ENCODE measurements at regions not wholly inside any gene's neighbourhood (a gene's known extent, or its start where the extent isn't known, plus 50 kb on each side); places are given as distances from the start of the nearest gene placed in this dataset.

GRCh38 chr3:176690083-176690869 lies 507.0 kb downstream of the TBL1XR1 start:
- DNase-seq (ENCODE audit: low spot score), result no peak
- no peaks in the 10 kb centered on the region for H3K27me3 Mint-ChIP-seq (ENCODE audit: unreplicated experiment)
- TF ChIP-seq CTCF (IDR thresholded peaks at IDR 0.05; ENCODE audit: unreplicated experiment), result no peak
- no peaks in the 10 kb centered on the region for H3K4me1 Mint-ChIP-seq (ENCODE audit: unreplicated experiment)
- no peak overlapping the region for H3K27ac Mint-ChIP-seq (ENCODE audit: unreplicated experiment)
- H3K4me3 Mint-ChIP-seq (ENCODE audit: unreplicated experiment), result no peak overlapping the region
- no peaks in the 10 kb centered on the region for H3K9me3 Mint-ChIP-seq (ENCODE audit: unreplicated experiment)
- H3K36me3 Mint-ChIP-seq (ENCODE audit: low read depth, unreplicated experiment), result no peaks in the 10 kb centered on the region

DNA sequence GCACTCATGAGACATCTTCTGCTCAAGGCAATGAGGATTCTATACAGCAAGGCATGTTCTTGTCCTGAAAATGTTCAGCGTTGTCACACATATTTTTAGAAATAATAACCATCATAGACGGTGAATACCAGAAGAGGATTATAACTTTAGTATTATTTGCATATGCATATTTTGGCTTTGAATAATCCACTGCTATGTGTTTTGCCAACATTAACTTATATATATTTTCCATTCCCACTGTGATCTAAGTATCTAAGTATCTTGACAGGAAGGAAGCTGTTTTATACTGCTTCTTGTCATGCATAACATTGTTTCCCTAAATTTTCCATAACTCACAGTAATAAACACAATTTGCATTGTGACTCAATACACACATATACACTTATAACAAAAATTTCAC lies 509.5 kb downstream of the TBL1XR1 start:
- no peak for TF ChIP-seq CTCF (IDR thresholded peaks at IDR 0.05; ENCODE audit: unreplicated experiment)
- H3K27ac Mint-ChIP-seq (ENCODE audit: unreplicated experiment), result no peak overlapping the region
- H3K9me3 Mint-ChIP-seq (ENCODE audit: unreplicated experiment), result no peaks in the 10 kb centered on the region
- no peaks in the 10 kb centered on the region for H3K4me1 Mint-ChIP-seq (ENCODE audit: unreplicated experiment)
- peaks cover 4% of the 10 kb centered on the region for H3K36me3 Mint-ChIP-seq (ENCODE audit: low read depth, unreplicated experiment)
- no peaks in the 10 kb centered on the region for H3K27me3 Mint-ChIP-seq (ENCODE audit: unreplicated experiment)
- H3K4me3 Mint-ChIP-seq (ENCODE audit: unreplicated experiment), result no peak overlapping the region
- DNase-seq (ENCODE audit: low spot score), result no peak

- H3K27ac Mint-ChIP-seq (ENCODE audit: unreplicated experiment), result no peak overlapping the region
- no peaks in the 10 kb centered on the region for H3K4me1 Mint-ChIP-seq (ENCODE audit: unreplicated experiment)
- TF ChIP-seq CTCF (IDR thresholded peaks at IDR 0.05; ENCODE audit: unreplicated experiment), result no peak
- DNase-seq (ENCODE audit: low spot score), result no peak
- H3K9me3 Mint-ChIP-seq (ENCODE audit: unreplicated experiment), result no peaks in the 10 kb centered on the region
- H3K36me3 Mint-ChIP-seq (ENCODE audit: low read depth, unreplicated experiment), result peaks cover 4% of the 10 kb centered on the region
- H3K27me3 Mint-ChIP-seq (ENCODE audit: unreplicated experiment), result peaks cover 2% of the 10 kb centered on the region
- no peak overlapping the region for H3K4me3 Mint-ChIP-seq (ENCODE audit: unreplicated experiment)
These were observed 513.9 kb downstream of the TBL1XR1 start for GRCh38 chr3:176683382-176683781.

GRCh38 chr3:176663837-176664831 lies 533.1 kb downstream of the TBL1XR1 start:
- Mint-ChIP-seq H3K4me3 (ENCODE audit: unreplicated experiment) (no peak overlapping the region), H3K9me3 (ENCODE audit: unreplicated experiment) (no peaks in the 10 kb centered on the region), H3K4me1 (ENCODE audit: unreplicated experiment) (peaks cover 9% of the 10 kb centered on the region), H3K36me3 (ENCODE audit: low read depth, unreplicated experiment) (no peaks in the 10 kb centered on the region), H3K27me3 (ENCODE audit: unreplicated experiment) (no peaks in the 10 kb centered on the region), H3K27ac (ENCODE audit: unreplicated experiment) (peak overlapping the region; percentile 86)
- peak; percentile 19 for TF ChIP-seq CTCF (IDR thresholded peaks at IDR 0.05; ENCODE audit: unreplicated experiment)
- DNase-seq (ENCODE audit: low spot score), result no peak

Measured in endothelial cell (in vitro differentiated cells).